ENCODE measurements at regions not wholly inside any gene's neighbourhood (a gene's known extent, or its start where the extent isn't known, plus 50 kb on each side); places are given as distances from the start of the nearest gene placed in this dataset.

GRCh38 chr4:17315459-17315858 is 196.4 kb downstream of the QDPR start:
- H3K4me3 ChIP-seq (ENCODE audit: low read depth, low read length), result no peak overlapping the region
- no peak for TF ChIP-seq CTCF (IDR thresholded peaks at IDR 0.05; ENCODE audit: low read depth, low read length, missing control alignments)
- in situ Hi-C loops (cut with HindIII; ENCODE audit: low sequenced_read_pairs), result no loop called here
- no peak for DNase-seq (ENCODE audit: low read depth)

- TF ChIP-seq CTCF (IDR thresholded peaks at IDR 0.05; ENCODE audit: low read depth, low read length, missing control alignments), result no peak
- in situ Hi-C loops (cut with HindIII; ENCODE audit: low sequenced_read_pairs), result no loop called here
- no peak for DNase-seq (ENCODE audit: low read depth)
- no peak overlapping the region for H3K4me3 ChIP-seq (ENCODE audit: low read depth, low read length)
Measured at GRCh38 chr4:17313194-17313593, 198.7 kb downstream of the QDPR start.

GRCh38 chr4:17310269-17310652 is 201.6 kb downstream of the QDPR start:
- in situ Hi-C loops (cut with HindIII; ENCODE audit: low sequenced_read_pairs), result no loop called here
- peak; percentile 26 for DNase-seq (ENCODE audit: low read depth)
- no peak overlapping the region for H3K4me3 ChIP-seq (ENCODE audit: low read depth, low read length)
- TF ChIP-seq CTCF (IDR thresholded peaks at IDR 0.05; ENCODE audit: low read depth, low read length, missing control alignments), result no peak

- H3K4me3 ChIP-seq (ENCODE audit: low read depth, low read length), result no peak overlapping the region
- DNase-seq (ENCODE audit: low read depth), result no peak
- TF ChIP-seq CTCF (IDR thresholded peaks at IDR 0.05; ENCODE audit: low read depth, low read length, missing control alignments), result no peak
- in situ Hi-C loops (cut with HindIII; ENCODE audit: low sequenced_read_pairs), result no loop called here
Measured at GRCh38 chr4:17309567-17310268, 202.2 kb downstream of the QDPR start.

- TF ChIP-seq CTCF (IDR thresholded peaks at IDR 0.05; ENCODE audit: low read depth, low read length, missing control alignments), result no peak
- in situ Hi-C loops (cut with HindIII; ENCODE audit: low sequenced_read_pairs), result loop anchor here (5.0 kb wide), 1 partner anchor 35 kb away; no protein-coding TSS in a partner anchor
Measured at GRCh38 chr4:17301869-17302268, 210.0 kb downstream of the QDPR start.

GRCh38 chr4:17301266-17301665 is 210.6 kb downstream of the QDPR start:
- TF ChIP-seq CTCF (IDR thresholded peaks at IDR 0.05; ENCODE audit: low read depth, low read length, missing control alignments), result no peak
- in situ Hi-C loops (cut with HindIII; ENCODE audit: low sequenced_read_pairs), result loop anchor here (5.0 kb wide), 1 partner anchor 34 kb away; no protein-coding TSS in a partner anchor
- DNase-seq (ENCODE audit: low read depth), result no peak
- no peak overlapping the region for H3K4me3 ChIP-seq (ENCODE audit: low read depth, low read length)

More at GRCh38 chr4:17301869-17302268, 210.0 kb downstream of the QDPR start:
- no peak overlapping the region for H3K4me3 ChIP-seq (ENCODE audit: low read depth, low read length)
- no peak for DNase-seq (ENCODE audit: low read depth)

Data from astrocyte of the cerebellum (primary cell).